ENCODE measurements at regions not wholly inside any gene's neighbourhood (a gene's known extent, or its start where the extent isn't known, plus 50 kb on each side); places are given as distances from the start of the nearest gene placed in this dataset.

- TF ChIP-seq MAX (IDR thresholded peaks at IDR 0.05; ENCODE audit: low read depth, low read length) (no peak), CTCF (IDR thresholded peaks at IDR 0.05; ENCODE audit: low read depth, low read length) (no peak), POLR2A (IDR thresholded peaks at IDR 0.05; ENCODE audit: extremely low read depth, insufficient read length) (no peak), MYC (IDR thresholded peaks at IDR 0.05; ENCODE audit: low read depth, low read length) (no peak)
Observed at GRCh38 chr13:103895835-103896531, 829.8 kb upstream of the SLC10A2 start.

Measured in NB4 (cell line).